ENCODE measurements at regions not wholly inside any gene's neighbourhood (a gene's known extent, or its start where the extent isn't known, plus 50 kb on each side); places are given as distances from the start of the nearest gene placed in this dataset.

DNA sequence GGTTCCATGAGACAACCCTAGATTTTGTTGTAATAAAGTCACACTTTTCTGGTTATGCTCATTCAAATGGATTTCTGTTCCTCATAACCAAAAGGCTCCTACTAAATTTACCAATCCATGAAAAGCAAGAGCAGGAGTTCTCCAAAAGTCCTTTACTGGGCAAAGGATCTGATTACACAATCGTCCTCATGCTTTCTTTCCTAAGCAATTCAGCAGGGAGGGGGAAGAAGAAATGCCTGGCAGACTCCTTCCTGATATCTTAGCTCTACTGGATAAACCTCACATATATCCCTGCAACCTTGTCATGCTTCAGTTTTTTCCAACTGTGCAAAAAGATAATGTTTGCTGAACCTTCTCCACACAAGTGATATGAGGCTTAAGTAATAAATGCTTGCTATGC lies 67.6 kb upstream of the GUCA2B start:
- no peaks in the 10 kb centered on the region for H3K9me2 ChIP-seq (replicated peaks; ENCODE audit: insufficient read depth, low read length)
- H2AFZ ChIP-seq (ENCODE audit: low read length), result no peak overlapping the region
- H4K20me1 ChIP-seq (ENCODE audit: insufficient read depth, low read length), result no peaks in the 10 kb centered on the region
- no peaks in the 10 kb centered on the region for H3K79me2 ChIP-seq (ENCODE audit: low read length)
- H3K4me1 ChIP-seq (ENCODE audit: low read length), result no peaks in the 10 kb centered on the region
- H3K4me2 ChIP-seq (ENCODE audit: low read depth, low read length), result no peak overlapping the region
- H3K36me3 ChIP-seq (replicated peaks; ENCODE audit: insufficient read depth, low read length), result no peaks in the 10 kb centered on the region
- TF ChIP-seq EZH2phosphoT487 (IDR thresholded peaks at IDR 0.05; ENCODE audit: low read length) (no peak), EZH2 (optimal IDR thresholded peaks at IDR 0.05; ENCODE audit: low read depth, low read length) (no peak)
- TF ChIP-seq, protein P1, sequence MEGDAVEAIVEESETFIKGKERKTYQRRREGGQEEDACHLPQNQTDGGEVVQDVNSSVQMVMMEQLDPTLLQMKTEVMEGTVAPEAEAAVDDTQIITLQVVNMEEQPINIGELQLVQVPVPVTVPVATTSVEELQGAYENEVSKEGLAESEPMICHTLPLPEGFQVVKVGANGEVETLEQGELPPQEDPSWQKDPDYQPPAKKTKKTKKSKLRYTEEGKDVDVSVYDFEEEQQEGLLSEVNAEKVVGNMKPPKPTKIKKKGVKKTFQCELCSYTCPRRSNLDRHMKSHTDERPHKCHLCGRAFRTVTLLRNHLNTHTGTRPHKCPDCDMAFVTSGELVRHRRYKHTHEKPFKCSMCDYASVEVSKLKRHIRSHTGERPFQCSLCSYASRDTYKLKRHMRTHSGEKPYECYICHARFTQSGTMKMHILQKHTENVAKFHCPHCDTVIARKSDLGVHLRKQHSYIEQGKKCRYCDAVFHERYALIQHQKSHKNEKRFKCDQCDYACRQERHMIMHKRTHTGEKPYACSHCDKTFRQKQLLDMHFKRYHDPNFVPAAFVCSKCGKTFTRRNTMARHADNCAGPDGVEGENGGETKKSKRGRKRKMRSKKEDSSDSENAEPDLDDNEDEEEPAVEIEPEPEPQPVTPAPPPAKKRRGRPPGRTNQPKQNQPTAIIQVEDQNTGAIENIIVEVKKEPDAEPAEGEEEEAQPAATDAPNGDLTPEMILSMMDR (IDR thresholded peaks at IDR 0.05; ENCODE audit: low read length), result no peak
- no peaks in the 10 kb centered on the region for H3K27me3 ChIP-seq (replicated peaks; ENCODE audit: insufficient read depth, low read length)
- no peaks in the 10 kb centered on the region for H3F3A ChIP-seq (ENCODE audit: insufficient read depth, low read length)
- H3K27ac ChIP-seq (ENCODE audit: low read length), result no peak overlapping the region
- no peak overlapping the region for H3K9ac ChIP-seq (ENCODE audit: low read length)
- H3K9me3 ChIP-seq (replicated peaks; ENCODE audit: insufficient read depth, low read length), result no peaks in the 10 kb centered on the region
- no peak overlapping the region for H3K4me3 ChIP-seq (ENCODE audit: low read length)
- no peak for DNase-seq

DNA sequence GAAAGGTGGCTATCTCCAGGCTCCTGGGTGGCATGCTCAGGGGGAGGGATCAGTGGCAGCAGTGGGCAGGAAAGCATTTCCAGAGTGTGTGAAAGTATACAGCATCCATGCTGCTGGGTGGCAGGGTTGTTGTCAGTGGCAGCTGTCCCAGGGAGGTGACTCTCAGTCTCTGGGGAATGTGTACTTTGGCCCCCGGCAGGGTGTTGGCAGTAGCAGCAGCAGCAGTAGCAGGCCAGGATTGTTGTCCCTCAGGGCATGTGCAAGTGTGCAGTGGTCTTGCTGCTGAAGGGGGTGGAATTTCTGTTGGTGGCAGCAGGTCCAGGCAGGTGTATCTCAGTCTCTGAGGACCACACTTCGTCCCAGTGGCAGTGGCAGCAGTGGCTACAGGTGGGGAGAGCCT lies 71.7 kb upstream of the GUCA2B start:
- DNase-seq, result no peak
- Histone ChIP-seq H3K9me2 (replicated peaks; ENCODE audit: insufficient read depth, low read length) (no peaks in the 10 kb centered on the region), H3K4me1 (ENCODE audit: low read length) (no peaks in the 10 kb centered on the region), H3K79me2 (ENCODE audit: low read length) (no peaks in the 10 kb centered on the region), H3K27me3 (replicated peaks; ENCODE audit: insufficient read depth, low read length) (no peaks in the 10 kb centered on the region), H3K4me2 (ENCODE audit: low read depth, low read length) (no peak overlapping the region), H3K36me3 (replicated peaks; ENCODE audit: insufficient read depth, low read length) (no peaks in the 10 kb centered on the region), H3F3A (ENCODE audit: insufficient read depth, low read length) (no peaks in the 10 kb centered on the region), H3K9ac (ENCODE audit: low read length) (no peak overlapping the region), H3K27ac (ENCODE audit: low read length) (no peak overlapping the region), H3K9me3 (replicated peaks; ENCODE audit: insufficient read depth, low read length) (no peaks in the 10 kb centered on the region), H2AFZ (ENCODE audit: low read length) (no peak overlapping the region), H3K4me3 (ENCODE audit: low read length) (no peak overlapping the region), H4K20me1 (ENCODE audit: insufficient read depth, low read length) (no peaks in the 10 kb centered on the region)
- TF ChIP-seq EZH2phosphoT487 (IDR thresholded peaks at IDR 0.05; ENCODE audit: low read length) (no peak), EZH2 (optimal IDR thresholded peaks at IDR 0.05; ENCODE audit: low read depth, low read length) (no peak)
- TF ChIP-seq, protein P1 (IDR thresholded peaks at IDR 0.05; ENCODE audit: low read length), result no peak

DNA sequence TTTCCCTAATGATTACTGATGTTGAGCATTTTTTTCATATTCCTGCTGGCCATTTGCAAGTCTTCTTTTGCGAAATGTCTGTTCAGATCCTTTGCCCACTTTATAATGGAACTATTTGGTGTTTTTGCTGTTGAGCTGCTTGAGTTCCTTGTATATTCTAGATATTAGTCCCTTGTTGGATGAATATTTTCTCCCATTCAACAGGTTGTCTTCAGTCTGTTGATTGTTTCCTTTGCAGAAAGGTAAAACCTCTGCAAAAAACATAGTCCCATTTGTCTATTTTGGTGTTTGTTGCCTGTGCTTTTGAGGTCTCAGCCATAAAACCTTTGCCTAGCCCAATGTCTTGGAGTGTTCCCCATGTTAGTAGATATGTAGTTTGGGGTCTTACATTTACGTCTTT lies 78.0 kb upstream of the GUCA2B start:
- H4K20me1 ChIP-seq (ENCODE audit: insufficient read depth, low read length), result no peaks in the 10 kb centered on the region
- no peak overlapping the region for H3K4me2 ChIP-seq (ENCODE audit: low read depth, low read length)
- H3K27me3 ChIP-seq (replicated peaks; ENCODE audit: insufficient read depth, low read length), result no peaks in the 10 kb centered on the region
- no peak overlapping the region for H3K27ac ChIP-seq (ENCODE audit: low read length)
- no peak for DNase-seq
- no peaks in the 10 kb centered on the region for H3K9me2 ChIP-seq (replicated peaks; ENCODE audit: insufficient read depth, low read length)
- no peak overlapping the region for H3K9ac ChIP-seq (ENCODE audit: low read length)
- no peak overlapping the region for H3K4me3 ChIP-seq (ENCODE audit: low read length)
- no peaks in the 10 kb centered on the region for H3F3A ChIP-seq (ENCODE audit: insufficient read depth, low read length)
- TF ChIP-seq, protein P1 (IDR thresholded peaks at IDR 0.05; ENCODE audit: low read length), result no peak
- TF ChIP-seq EZH2 (optimal IDR thresholded peaks at IDR 0.05; ENCODE audit: low read depth, low read length) (no peak), EZH2phosphoT487 (IDR thresholded peaks at IDR 0.05; ENCODE audit: low read length) (no peak)
- no peak overlapping the region for H2AFZ ChIP-seq (ENCODE audit: low read length)
- no peaks in the 10 kb centered on the region for H3K4me1 ChIP-seq (ENCODE audit: low read length)
- H3K79me2 ChIP-seq (ENCODE audit: low read length), result no peaks in the 10 kb centered on the region
- no peaks in the 10 kb centered on the region for H3K9me3 ChIP-seq (replicated peaks; ENCODE audit: insufficient read depth, low read length)
- no peaks in the 10 kb centered on the region for H3K36me3 ChIP-seq (replicated peaks; ENCODE audit: insufficient read depth, low read length)

Data from MM.1S (cell line).